HCT116 (cell line): ENCODE measurements at regions not wholly inside any gene's neighbourhood (a gene's known extent, or its start where the extent isn't known, plus 50 kb on each side); places are given as distances from the start of the nearest gene placed in this dataset.
"Not testable (repeated sequence)": the region's sequence is repeated elsewhere in the genome, so short reads cannot be mapped to it uniquely, and the experiment has no call there.

Source experiments
- ATAC-seq: fragments of 200-7000 bp; cut with Tn5 transposase; 2 replicates; pipeline ENCODE4 v1.9.1; 2020; ENCODE audit warnings: mild to moderate bottlenecking, moderate library complexity
- BruUV-seq: library from RNA; stranded (reverse); fragments of 400-500 nt; replicated peaks from 2 replicates; lab custom pipeline; 2021; lab: Mats Ljungman, UMichigan
- CTCF ChIA-PET: fragments of 300-600 bp; sonication (Branson Sonifier 250); formaldehyde crosslinking; loops from one replicate; lab custom pipeline; 2021; ENCODE audit warnings: antibody characterized with exemption; lab: Charles Lee
- POLR2A ChIA-PET: fragments of 300-600, 350-600 bp; sonication (Branson Sonifier 250); formaldehyde crosslinking; loops from one replicate; lab custom pipeline; 2021; ENCODE audit warnings: antibody characterized with exemption; lab: Charles Lee
- RAD21 ChIA-PET, 2 experiments: fragments of 300-600 bp; sonication (Branson Sonifier 250); formaldehyde crosslinking; loops; one replicate each; lab custom pipeline; 2023; ENCODE audit warnings: low total read pairs in 2 of 2; ENCODE audit not compliant: uncharacterized antibody in 2 of 2, unreplicated experiment in 2 of 2, low non-redundant PET in 1 of 2; lab: Charles Lee
- DNase-seq: peaks from one replicate; pipeline ENCODE4 v3.0.0-alpha.2; 2010; ENCODE audit warnings: low read depth, low spot score
- H2AFZ ChIP-seq: fragments of 200-600 bp; shearing (Covaris generic), sonication (generic); 2 replicates; pipeline ENCODE4 v1.6.1; 2017; ENCODE audit warnings: low read depth, mixed run types, mixed read lengths, antibody characterized with exemption, low read length; ENCODE audit not compliant: poor library complexity, severe bottlenecking
- H3K27ac ChIP-seq: 2 replicates; pipeline ENCODE4 v1.5.1; 2012; ENCODE audit warnings: low read depth, low read length
- H3K27me3 ChIP-seq: fragments of 200-600 bp; sonication (generic); 2 replicates; pipeline ENCODE4 v1.6.1; 2016; ENCODE audit warnings: mixed run types, low read length, mixed read lengths; ENCODE audit not compliant: insufficient read depth
- H3K36me3 ChIP-seq, 2 experiments: fragments of 200-500 bp in 1 of 2; fragments of 200-600 bp in 1 of 2; sonication (Bioruptor generic) in 1 of 2; sonication (generic) in 1 of 2; 2 replicates each; pipeline versions ENCODE4 v1.5.1 to v1.6.1; 2014 to 2016; ENCODE audit warnings: low read length in 2 of 2, inconsistent platforms in 1 of 2, mixed read lengths in 1 of 2, mixed run types in 1 of 2; ENCODE audit not compliant: insufficient read depth in 2 of 2, control insufficient read depth in 1 of 2
- H3K4me1 ChIP-seq, 2 experiments: fragments of 200-600 bp in 1 of 2; sonication (generic) in 1 of 2; 2 replicates each; pipeline versions ENCODE4 v1.5.1 to v1.6.1; 2012 to 2017; ENCODE audit warnings: low read length in 2 of 2, inconsistent platforms in 1 of 2, mild to moderate bottlenecking in 1 of 2, mixed read lengths in 1 of 2, mixed run types in 1 of 2, moderate library complexity in 1 of 2; ENCODE audit not compliant: insufficient read depth in 2 of 2, control insufficient read depth in 1 of 2
- H3K4me2 ChIP-seq: fragments of 200-600 bp; sonication (generic); 2 replicates; pipeline ENCODE4 v1.6.1; 2017; ENCODE audit warnings: mixed run types, low read length, mixed read lengths
- H3K4me3 ChIP-seq, 2 experiments: fragments of 200-600 bp in 1 of 2; sonication (generic) in 1 of 2; replicated peaks in 1 of 2; 2 replicates each; pipeline ENCODE4 v1.5.1; 2011 to 2016; ENCODE audit warnings: low read length in 2 of 2, control low read depth in 1 of 2, low read depth in 1 of 2, mild to moderate bottlenecking in 1 of 2, mixed read lengths in 1 of 2, mixed run types in 1 of 2
- H3K79me2 ChIP-seq: fragments of 200-600 bp; sonication (generic); 2 replicates; pipeline ENCODE4 v1.6.1; 2017; ENCODE audit warnings: mild to moderate bottlenecking, mixed run types, low read length, moderate library complexity, mixed read lengths; ENCODE audit not compliant: insufficient read depth
- H3K9ac ChIP-seq: fragments of 200-600 bp; sonication (generic); 2 replicates; pipeline ENCODE4 v1.6.1; 2016; ENCODE audit warnings: low read length, mixed read lengths
- H3K9me2 ChIP-seq: fragments of 200-600 bp; sonication (generic), shearing (Covaris generic); 2 replicates; pipeline ENCODE4 v1.6.1; 2017; ENCODE audit warnings: mixed run types, mild to moderate bottlenecking, moderate library complexity; ENCODE audit not compliant: insufficient read depth
- H3K9me3 ChIP-seq, 2 experiments: fragments of 200-500 bp in 1 of 2; fragments of 200-600 bp in 1 of 2; sonication (Bioruptor generic) in 1 of 2; sonication (generic) in 1 of 2; 2 replicates each; pipeline ENCODE4 v1.6.1; 2014 to 2017; ENCODE audit warnings: low read length in 2 of 2, mixed read lengths in 2 of 2, inconsistent platforms in 1 of 2, low read depth in 1 of 2, mild to moderate bottlenecking in 1 of 2, mixed run types in 1 of 2, moderate library complexity in 1 of 2; ENCODE audit not compliant: control insufficient read depth in 1 of 2, insufficient read depth in 1 of 2
- H4K20me1 ChIP-seq: fragments of 200-600 bp; sonication (generic), shearing (Covaris generic); 2 replicates; pipeline ENCODE4 v1.6.1; 2017; ENCODE audit warnings: mixed run types, mild to moderate bottlenecking, moderate library complexity; ENCODE audit not compliant: insufficient read depth
- ATF3 ChIP-seq: IDR thresholded peaks from 2 replicates; pipeline ENCODE4 v1.6.1; 2012
- CBX3 ChIP-seq: IDR thresholded peaks from 2 replicates; pipeline ENCODE4 v1.6.1; 2012; ENCODE audit warnings: low read depth
- CEBPB ChIP-seq: IDR thresholded peaks from 2 replicates; pipeline ENCODE4 v1.6.1; 2012; ENCODE audit warnings: low read depth
- ELF1 ChIP-seq: IDR thresholded peaks from 2 replicates; pipeline ENCODE4 v1.6.1; 2012; ENCODE audit warnings: low read depth, borderline replicate concordance
- EZH2 ChIP-seq: fragments of 200-600 bp; sonication (generic); IDR thresholded peaks from 2 replicates; pipeline ENCODE4 v1.6.1; 2017; ENCODE audit warnings: antibody characterized with exemption, mixed run types
- EZH2phosphoT487 ChIP-seq: fragments of 200-600 bp; IDR thresholded peaks from 2 replicates; pipeline ENCODE4 v1.6.1; 2018; ENCODE audit warnings: antibody characterized with exemption, borderline replicate concordance
- FOSL1 ChIP-seq: IDR thresholded peaks from 2 replicates; pipeline ENCODE4 v1.6.1; 2012; ENCODE audit warnings: low read depth
- JUND ChIP-seq: IDR thresholded peaks from 2 replicates; pipeline ENCODE4 v1.6.1; 2012
- MAX ChIP-seq: IDR thresholded peaks from 2 replicates; pipeline ENCODE4 v1.6.1; 2012
- POLR2A ChIP-seq: IDR thresholded peaks from 2 replicates; pipeline ENCODE4 v1.7.0; 2011; ENCODE audit warnings: borderline replicate concordance; ENCODE audit not compliant: insufficient read depth, insufficient read length; ENCODE audit errors: extremely low read depth
- POLR2AphosphoS5 ChIP-seq: IDR thresholded peaks from 2 replicates; pipeline ENCODE4 v1.6.1; 2011; ENCODE audit warnings: mild to moderate bottlenecking, low read depth, low read length, moderate library complexity
- RAD21 ChIP-seq: IDR thresholded peaks from 2 replicates; pipeline ENCODE4 v1.6.1; 2012; ENCODE audit warnings: low read depth, mild to moderate bottlenecking
- SIN3A ChIP-seq: IDR thresholded peaks from 2 replicates; pipeline ENCODE4 v1.6.1; 2012; ENCODE audit warnings: low read depth
- TCF7L2 ChIP-seq: IDR thresholded peaks from 2 replicates; pipeline ENCODE4 v1.7.0; 2011; ENCODE audit warnings: borderline replicate concordance, inconsistent platforms; ENCODE audit not compliant: insufficient read depth, insufficient read length; ENCODE audit errors: extremely low read depth
- YY1 ChIP-seq: IDR thresholded peaks from 2 replicates; pipeline ENCODE4 v1.6.1; 2011; ENCODE audit warnings: low read length, low read depth, moderate library complexity, mild to moderate bottlenecking; ENCODE audit not compliant: insufficient replicate concordance; ENCODE audit errors: extremely low read depth
- ZBTB33 ChIP-seq: IDR thresholded peaks from 2 replicates; pipeline ENCODE4 v1.6.1; 2011; ENCODE audit warnings: mild to moderate bottlenecking, low read length, moderate library complexity; ENCODE audit not compliant: insufficient replicate concordance; ENCODE audit errors: extremely low read depth
- ZFX ChIP-seq: fragments of 450-650 bp; IDR thresholded peaks from 2 replicates; pipeline ENCODE4 v1.6.1; 2017
- intact Hi-C: fragments of 100-400 bp; cut with micrococcal nuclease; formaldehyde crosslinking; loops from 2 replicates; pipeline ENCODE4 v1.10.0; 2022

GRCh38 chr1:213541641-213542040 is 446.1 kb upstream of the PROX1 start:
- no TSS peak for BruUV-seq
- H3K4me1 ChIP-seq, result no peaks in the 10 kb centered on the region
- no peaks in the 10 kb centered on the region for H3K9me3 ChIP-seq
- no peaks in the 10 kb centered on the region for H3K79me2 ChIP-seq
- H2AFZ ChIP-seq, result no peak overlapping the region
- no peak overlapping the region for H3K9ac ChIP-seq
- ChIA-PET CTCF (no interaction called here), POLR2A (no interaction called here), RAD21 (no interaction called here)
- DNase-seq (no peak), ATAC-seq (no peak)
- no peak overlapping the region for H3K4me2 ChIP-seq
- H3K27me3 ChIP-seq, result no peaks in the 10 kb centered on the region; the same call in 1 of the 2 replicates
- no peak for TF ChIP-seq ZBTB33
- no peak for TF ChIP-seq RAD21
- TF ChIP-seq CEBPB, result no peak
- TF ChIP-seq EZH2, result no peak
- TF ChIP-seq POLR2AphosphoS5, result no peak
- no peak for TF ChIP-seq SIN3A
- no peak for TF ChIP-seq EZH2phosphoT487
- TF ChIP-seq ATF3, result no peak
- no peak for TF ChIP-seq YY1
- no peak for TF ChIP-seq FOSL1
- no peak for TF ChIP-seq ZFX
- no peak for TF ChIP-seq CBX3
- no peak for TF ChIP-seq JUND
- no peak for TF ChIP-seq MAX
- TF ChIP-seq ELF1, result no peak
- no peak for TF ChIP-seq TCF7L2
- TF ChIP-seq POLR2A, result no peak
- H3K4me3 ChIP-seq, result no peak overlapping the region
- no peaks in the 10 kb centered on the region for H3K9me2 ChIP-seq
- no peaks in the 10 kb centered on the region for H4K20me1 ChIP-seq
- no peaks in the 10 kb centered on the region for H3K36me3 ChIP-seq
- intact Hi-C loops, result no loop called here
- no peak overlapping the region for H3K27ac ChIP-seq

- H2AFZ ChIP-seq, H3K9ac ChIP-seq, H3K36me3 ChIP-seq, BruUV-seq, H3K9me3 ChIP-seq, H3K4me1 ChIP-seq, intact Hi-C loops, RAD21 ChIA-PET, POLR2A ChIA-PET, H4K20me1 ChIP-seq, H3K4me2 ChIP-seq, H3K9me2 ChIP-seq, H3K27me3 ChIP-seq, H3K27ac ChIP-seq, CTCF ChIA-PET, DNase-seq, H3K79me2 ChIP-seq, H3K4me3 ChIP-seq, ATAC-seq: not testable (repeated sequence)
Observed at GRCh38 chr1:213545181-213545580, 442.6 kb upstream of the PROX1 start.
